HG02943 (cell line): ENCODE measurements at regions not wholly inside any gene's neighbourhood (a gene's known extent, or its start where the extent isn't known, plus 50 kb on each side); places are given as distances from the start of the nearest gene placed in this dataset.
"Not testable (repeated sequence)": the region's sequence is repeated elsewhere in the genome, so short reads cannot be mapped to it uniquely, and the experiment has no call there.

Experiments
- ATAC-seq: cut with Tn5 transposase; IDR thresholded peaks from one replicate; pipeline ENCODE4 v1.9.1; 2021; ENCODE audit warnings: mild to moderate bottlenecking, low read depth, moderate library complexity; ENCODE audit not compliant: unreplicated experiment

- ATAC-seq, result no peak
Observed at GRCh38 chr6:27550692-27551091, 77.8 kb upstream of the ZNF184 start.

DNA sequence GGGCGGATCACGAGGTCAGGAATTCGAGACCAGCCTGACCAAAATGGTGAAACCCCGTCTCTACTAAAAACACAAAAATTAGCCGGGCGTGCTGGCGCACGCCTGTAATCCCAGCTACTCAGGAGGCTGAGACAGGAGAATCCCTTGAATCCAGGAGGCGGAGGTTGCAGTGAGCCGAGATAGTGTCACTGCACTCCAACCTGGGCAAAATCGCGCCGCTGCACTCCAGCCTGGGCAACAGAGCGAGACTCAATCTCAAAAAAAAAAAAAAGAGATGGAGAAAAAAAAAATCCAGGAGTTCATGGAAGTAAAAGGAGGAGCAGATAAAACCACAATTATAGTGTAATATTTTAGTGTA is 76.3 kb upstream of the ZNF184 start:
- not testable (repeated sequence) for ATAC-seq

DNA sequence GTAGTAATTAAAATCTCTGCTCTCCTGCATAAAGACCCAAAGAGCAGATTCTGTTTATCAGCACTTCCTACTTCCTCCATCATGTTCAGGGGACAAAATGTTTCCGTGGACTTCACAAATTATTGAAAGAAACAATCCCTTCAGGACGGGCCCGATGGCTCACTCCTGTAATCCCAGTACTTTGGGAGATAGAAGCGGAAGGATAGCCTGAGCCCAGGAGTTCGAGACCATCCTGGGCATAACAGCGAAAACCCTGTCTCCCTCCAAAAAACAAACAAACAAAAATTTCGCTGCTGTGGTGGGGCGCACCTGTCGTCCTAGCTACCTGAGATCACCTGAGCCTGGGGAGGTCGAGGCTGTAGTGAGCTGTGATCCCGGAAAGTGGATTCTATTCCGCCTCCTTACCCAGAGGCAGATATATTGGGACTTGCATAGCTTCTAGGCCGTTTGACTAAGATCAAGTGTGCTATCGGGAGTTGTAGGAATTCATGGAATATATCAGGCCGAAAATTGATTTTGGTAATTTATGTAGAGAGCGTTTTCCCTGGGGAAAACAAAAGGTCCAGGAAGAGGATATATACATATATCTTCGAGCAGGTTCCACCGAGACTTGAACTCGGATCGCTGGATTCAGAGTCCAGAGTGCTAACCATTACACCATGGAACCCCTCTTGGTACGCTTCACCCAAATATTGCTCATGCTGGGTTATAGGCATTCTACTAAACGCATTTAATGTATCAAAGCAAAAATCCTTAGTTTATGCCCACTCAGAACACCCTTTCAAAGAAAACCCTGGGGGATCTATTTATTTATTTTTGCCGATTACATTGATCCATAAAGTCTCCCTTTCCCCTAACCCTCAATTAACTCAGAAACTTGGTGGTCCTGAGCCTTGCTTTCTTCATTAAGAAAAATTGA is 74.5 kb upstream of the ZNF184 start:
- no peak for ATAC-seq

DNA sequence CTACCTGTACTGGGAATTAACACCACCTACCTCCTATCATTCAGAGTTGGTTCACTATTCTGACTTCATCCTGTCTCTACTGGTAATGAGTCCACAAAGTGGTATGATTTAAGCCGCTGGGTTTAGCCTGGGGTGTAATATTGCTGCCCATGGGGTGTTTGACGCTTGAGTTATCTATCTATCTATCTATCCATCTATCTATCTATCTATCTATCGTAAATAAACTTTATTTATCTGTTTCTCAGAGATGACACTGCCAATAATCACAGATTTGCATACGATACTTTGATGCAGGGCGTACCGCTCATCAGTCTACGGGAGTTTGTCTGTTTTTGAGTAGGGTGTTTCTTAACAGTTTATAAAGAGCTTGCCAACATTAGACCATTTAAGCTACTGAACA is 73.6 kb upstream of the ZNF184 start:
- ATAC-seq, result no peak

DNA sequence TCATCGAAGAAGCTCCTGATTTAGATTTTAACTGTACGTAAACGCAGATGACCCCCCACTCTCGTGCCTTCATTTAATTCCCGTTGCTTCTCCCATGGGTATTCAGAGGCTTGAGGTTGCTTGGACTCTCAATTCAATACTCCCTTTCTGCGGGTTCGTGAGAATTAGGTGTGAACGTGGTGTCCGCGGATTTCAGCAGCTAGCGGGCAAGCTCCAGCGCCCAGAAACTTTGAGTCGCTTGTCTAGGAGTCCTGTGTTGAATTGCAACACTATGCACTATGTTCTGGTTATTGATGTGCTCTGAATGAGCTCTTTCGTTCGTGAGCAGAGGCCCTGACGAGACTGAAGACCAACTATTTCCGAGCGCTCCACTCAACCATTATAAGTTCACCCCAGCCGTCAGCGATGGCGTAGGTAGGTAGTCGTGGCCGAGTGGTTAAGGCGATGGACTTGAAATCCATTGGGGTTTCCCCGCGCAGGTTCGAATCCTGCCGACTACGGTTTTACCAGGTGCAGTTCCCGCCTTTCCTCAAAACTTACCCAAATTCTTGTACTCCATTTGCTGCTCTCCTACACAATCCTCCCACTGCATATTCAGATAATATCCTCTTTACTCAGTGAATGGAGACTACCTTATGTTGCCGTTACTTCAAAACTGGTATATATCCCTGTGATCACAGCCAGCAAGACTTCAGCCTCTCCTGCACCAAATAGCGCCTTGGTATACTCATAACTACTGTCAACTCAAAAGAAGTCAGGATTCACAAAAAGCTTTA is 72.6 kb upstream of the ZNF184 start:
- no peak for ATAC-seq

GRCh38 chr6:27544612-27545260 is 71.8 kb upstream of the ZNF184 start:
- no peak for ATAC-seq

- ATAC-seq, result not testable (repeated sequence)
Observed at GRCh38 chr6:27544135-27544534, 71.2 kb upstream of the ZNF184 start.

- no peak for ATAC-seq
Observed at GRCh38 chr6:27542485-27542884, 69.6 kb upstream of the ZNF184 start.

GRCh38 chr6:27541933-27542297 is 69.0 kb upstream of the ZNF184 start:
- no peak for ATAC-seq

DNA sequence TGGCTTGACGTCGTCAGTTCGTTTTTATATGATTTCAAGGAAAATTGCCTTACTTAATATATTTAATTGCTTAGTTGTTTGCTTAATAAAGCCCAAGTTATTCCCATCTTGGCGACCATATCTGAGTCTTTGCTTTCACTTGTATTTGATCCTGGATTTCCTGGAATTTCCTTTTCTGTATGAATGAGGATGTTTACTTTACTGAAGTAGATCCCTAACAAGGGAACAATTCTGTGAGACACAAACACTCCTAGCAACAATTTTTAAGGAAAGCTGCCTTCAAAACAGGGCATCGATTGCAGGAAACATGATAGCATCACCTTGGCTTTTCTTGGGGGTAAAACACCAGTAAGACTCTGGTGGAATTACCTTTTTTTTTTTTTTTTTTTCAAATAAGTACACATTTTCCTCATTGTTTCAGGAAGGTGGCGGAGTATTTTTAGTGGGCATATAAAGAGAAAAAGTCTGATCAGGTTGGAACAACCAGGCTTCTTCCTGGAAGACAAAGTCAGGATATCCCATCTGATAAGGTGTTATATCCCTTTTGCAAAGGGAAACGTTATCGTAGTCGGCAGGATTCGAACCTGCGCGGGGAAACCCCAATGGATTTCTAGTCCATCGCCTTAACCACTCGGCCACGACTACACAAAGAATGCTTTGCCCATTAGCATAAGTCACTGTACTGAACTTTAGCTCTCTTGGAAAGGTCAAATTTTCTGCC is 68.5 kb upstream of the ZNF184 start:
- no peak for ATAC-seq

DNA sequence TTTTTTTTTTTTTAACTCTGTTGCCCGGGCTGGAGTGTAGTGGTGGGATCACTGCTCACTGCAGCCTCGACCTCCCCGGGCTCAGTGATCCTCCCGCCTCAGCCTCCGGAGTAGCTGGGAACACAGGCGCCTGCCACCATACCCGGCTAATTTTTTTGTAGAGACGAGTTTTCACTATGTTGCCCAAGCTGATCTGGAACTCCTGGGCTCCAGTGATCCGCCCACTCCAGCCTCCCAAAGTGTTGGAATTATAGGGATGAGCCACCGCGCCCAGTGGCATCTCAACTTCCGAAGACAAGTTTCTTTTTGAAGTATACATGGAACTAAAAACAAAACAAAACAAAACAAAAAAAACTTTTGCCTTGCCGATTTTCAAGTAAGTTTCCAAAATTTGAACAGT is 66.6 kb upstream of the ZNF184 start:
- no peak for ATAC-seq

- no peak for ATAC-seq
Observed at GRCh38 chr6:27532820-27533538, 60.1 kb upstream of the ZNF184 start.

GRCh38 chr6:27531772-27532459 is 59.0 kb upstream of the ZNF184 start:
- ATAC-seq, result no peak

GRCh38 chr6:27529796-27530195 is 56.9 kb upstream of the ZNF184 start:
- ATAC-seq, result not testable (repeated sequence)

- no peak for ATAC-seq
Observed at GRCh38 chr6:27528714-27529113, 55.8 kb upstream of the ZNF184 start.
